WTC11 (cell line): ENCODE measurements at regions not wholly inside any gene's neighbourhood (a gene's known extent, or its start where the extent isn't known, plus 50 kb on each side); places are given as distances from the start of the nearest gene placed in this dataset.

Source experiments
- ATAC-seq: fragments of 200-7000 bp; cut with Tn5 transposase; 2 replicates; pipeline ENCODE4 v1.10.0; 2021; ENCODE audit warnings: mild to moderate bottlenecking, moderate library complexity
- CTCF ChIA-PET: fragments of 300-600 bp; sonication (Branson Sonifier 250); formaldehyde crosslinking; loops from one replicate; lab custom pipeline; 2021; ENCODE audit warnings: antibody characterized with exemption; lab: Charles Lee
- POLR2A ChIA-PET: fragments of 350-600 bp; sonication (Branson Sonifier 250); formaldehyde crosslinking; loops from one replicate; lab custom pipeline; 2021; ENCODE audit warnings: antibody characterized with exemption; lab: Charles Lee
- DNase-seq: peaks from one replicate; pipeline ENCODE4 v3.0.0; 2021; ENCODE audit warnings: low spot score
- H3K27ac Mint-ChIP-seq: 2 replicates; pipeline ENCODE4 v1.8.0; 2021; ENCODE audit warnings: mixed read lengths
- H3K27me3 Mint-ChIP-seq: 2 replicates; pipeline ENCODE4 v1.8.0; 2021; ENCODE audit warnings: low read depth, mild to moderate bottlenecking, moderate library complexity, mixed read lengths
- H3K36me3 Mint-ChIP-seq: 2 replicates; pipeline ENCODE4 v1.8.0; 2021; ENCODE audit warnings: mixed read lengths
- H3K4me1 Mint-ChIP-seq: 2 replicates; pipeline ENCODE4 v1.8.0; 2022; ENCODE audit warnings: mixed read lengths
- H3K4me3 Mint-ChIP-seq: 2 replicates; pipeline ENCODE4 v1.8.0; 2021; ENCODE audit warnings: mild to moderate bottlenecking, moderate library complexity, mixed read lengths
- H3K9me3 Mint-ChIP-seq: 2 replicates; pipeline ENCODE4 v1.8.0; 2021; ENCODE audit warnings: mixed read lengths
- CREM ChIP-seq: sonication (generic); formaldehyde crosslinking; IDR thresholded peaks from 2 replicates; pipeline ENCODE4 v1.8.1; 2022; ENCODE audit warnings: mild to moderate bottlenecking, missing genetic modification reagents, moderate library complexity
- HMGXB4 ChIP-seq: sonication (generic); formaldehyde crosslinking; IDR thresholded peaks from 2 replicates; pipeline ENCODE4 v1.8.1; 2023; ENCODE audit warnings: mild to moderate bottlenecking, moderate library complexity, missing genetic modification reagents
- KAT7 ChIP-seq: sonication (generic); formaldehyde crosslinking; IDR thresholded peaks from 2 replicates; pipeline ENCODE4 v1.8.1; 2023; ENCODE audit warnings: missing genetic modification reagents, mild to moderate bottlenecking, borderline replicate concordance
- NR3C1 ChIP-seq: sonication (generic); formaldehyde crosslinking; conservative IDR thresholded peaks from 2 replicates; pipeline ENCODE4 v1.8.1; 2023; ENCODE audit warnings: low read depth, mild to moderate bottlenecking, missing genetic modification reagents
- USF2 ChIP-seq: sonication (generic); formaldehyde crosslinking; IDR thresholded peaks from 2 replicates; pipeline ENCODE4 v1.8.1; 2023; ENCODE audit warnings: mild to moderate bottlenecking, missing genetic modification reagents, moderate library complexity
- TF ChIP-seq, protein P1 (sequence below): sonication (generic); formaldehyde crosslinking; IDR thresholded peaks from 2 replicates; pipeline ENCODE4 v1.8.0; 2022; ENCODE audit warnings: mild to moderate bottlenecking, missing genetic modification reagents
- TF ChIP-seq, protein P2 (sequence below): fragments of 250-450 bp; sonication (Bioruptor Pico); conservative IDR thresholded peaks from 2 replicates; pipeline ENCODE4 v1.9.0; 2021; ENCODE audit warnings: mild to moderate bottlenecking
- TF ChIP-seq, protein P3 (sequence below): sonication (generic); formaldehyde crosslinking; IDR thresholded peaks from 2 replicates; pipeline ENCODE4 v1.8.0; 2022; ENCODE audit warnings: mild to moderate bottlenecking, missing genetic modification reagents

DNA sequence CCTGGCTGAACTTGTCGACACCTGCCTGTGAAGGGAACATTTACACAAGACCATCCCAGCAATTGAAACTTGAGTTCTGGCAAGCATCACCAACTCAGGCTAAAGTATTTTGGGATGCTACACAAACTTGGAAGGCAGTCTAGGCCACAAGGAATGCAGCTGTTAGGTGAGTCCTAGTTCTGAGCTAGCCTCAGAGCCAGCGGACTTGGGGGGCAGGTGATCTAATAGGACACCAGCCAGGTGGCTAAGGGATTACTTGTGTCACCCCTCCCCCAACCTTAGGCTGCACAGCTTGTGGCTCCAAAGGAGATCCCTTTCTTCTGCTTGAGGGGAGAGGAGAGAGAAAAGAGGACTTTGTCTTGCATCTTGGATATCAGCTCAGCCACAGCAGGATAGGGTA, 62.3 kb upstream of the DKK2 start:
- peak; percentile 43 for ATAC-seq
- peak; percentile 19 for DNase-seq
- ChIA-PET POLR2A (no interaction called here), CTCF (no interaction called here)
- Mint-ChIP-seq H3K4me3 (no peak overlapping the region), H3K36me3 (no peaks in the 10 kb centered on the region), H3K4me1 (peaks cover 19% of the 10 kb centered on the region), H3K27ac (no peak overlapping the region), H3K27me3 (no peaks in the 10 kb centered on the region), H3K9me3 (0 out of 2 replicates have a peak, but pooled peaks cover 3% of the 10 kb centered on the region)
- peak; percentile 4; the same call in 1 of the 2 replicates for TF ChIP-seq USF2
- TF ChIP-seq, protein P1, sequence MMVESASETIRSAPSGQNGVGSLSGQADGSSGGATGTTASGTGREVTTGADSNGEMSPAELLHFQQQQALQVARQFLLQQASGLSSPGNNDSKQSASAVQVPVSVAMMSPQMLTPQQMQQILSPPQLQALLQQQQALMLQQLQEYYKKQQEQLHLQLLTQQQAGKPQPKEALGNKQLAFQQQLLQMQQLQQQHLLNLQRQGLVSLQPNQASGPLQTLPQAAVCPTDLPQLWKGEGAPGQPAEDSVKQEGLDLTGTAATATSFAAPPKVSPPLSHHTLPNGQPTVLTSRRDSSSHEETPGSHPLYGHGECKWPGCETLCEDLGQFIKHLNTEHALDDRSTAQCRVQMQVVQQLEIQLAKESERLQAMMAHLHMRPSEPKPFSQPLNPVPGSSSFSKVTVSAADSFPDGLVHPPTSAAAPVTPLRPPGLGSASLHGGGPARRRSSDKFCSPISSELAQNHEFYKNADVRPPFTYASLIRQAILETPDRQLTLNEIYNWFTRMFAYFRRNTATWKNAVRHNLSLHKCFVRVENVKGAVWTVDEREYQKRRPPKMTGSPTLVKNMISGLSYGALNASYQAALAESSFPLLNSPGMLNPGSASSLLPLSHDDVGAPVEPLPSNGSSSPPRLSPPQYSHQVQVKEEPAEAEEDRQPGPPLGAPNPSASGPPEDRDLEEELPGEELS: no peak
- TF ChIP-seq HMGXB4 (CRISPR knock-in tag): no peak

DNA sequence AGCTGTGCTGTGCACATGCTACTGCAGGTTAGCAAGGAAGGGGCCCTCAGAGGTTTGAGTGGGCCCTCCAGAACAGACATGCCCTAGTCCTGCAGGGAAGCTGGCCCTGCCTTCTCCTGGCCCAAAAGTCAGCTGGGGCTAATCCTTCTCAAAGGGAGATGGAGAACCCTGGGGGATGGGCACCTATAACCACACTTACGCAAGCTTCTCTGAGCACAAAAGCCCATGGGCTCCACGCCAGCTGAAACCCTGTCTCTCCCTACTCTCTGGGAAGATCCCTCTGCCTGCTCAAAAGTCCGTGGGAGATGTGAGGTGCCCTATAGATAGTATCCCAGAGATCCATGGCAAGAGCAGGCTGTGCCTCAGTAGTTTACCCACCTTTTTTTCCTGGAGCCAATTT, 58.9 kb upstream of the DKK2 start:
- H3K9me3 Mint-ChIP-seq: 0 out of 2 replicates have a peak, but pooled peaks cover 3% of the 10 kb centered on the region

GRCh38 chr4:107094332-107094731, 58.2 kb upstream of the DKK2 start:
- H3K36me3 Mint-ChIP-seq: no peaks in the 10 kb centered on the region
- peaks cover 19% of the 10 kb centered on the region for H3K4me1 Mint-ChIP-seq
- no peak for DNase-seq
- 0 out of 2 replicates have a peak, but pooled peaks cover 3% of the 10 kb centered on the region for H3K9me3 Mint-ChIP-seq
- peak; percentile 83 for ATAC-seq
- no peak overlapping the region for H3K4me3 Mint-ChIP-seq
- TF ChIP-seq USF2: peak; percentile 60
- TF ChIP-seq, protein P2, sequence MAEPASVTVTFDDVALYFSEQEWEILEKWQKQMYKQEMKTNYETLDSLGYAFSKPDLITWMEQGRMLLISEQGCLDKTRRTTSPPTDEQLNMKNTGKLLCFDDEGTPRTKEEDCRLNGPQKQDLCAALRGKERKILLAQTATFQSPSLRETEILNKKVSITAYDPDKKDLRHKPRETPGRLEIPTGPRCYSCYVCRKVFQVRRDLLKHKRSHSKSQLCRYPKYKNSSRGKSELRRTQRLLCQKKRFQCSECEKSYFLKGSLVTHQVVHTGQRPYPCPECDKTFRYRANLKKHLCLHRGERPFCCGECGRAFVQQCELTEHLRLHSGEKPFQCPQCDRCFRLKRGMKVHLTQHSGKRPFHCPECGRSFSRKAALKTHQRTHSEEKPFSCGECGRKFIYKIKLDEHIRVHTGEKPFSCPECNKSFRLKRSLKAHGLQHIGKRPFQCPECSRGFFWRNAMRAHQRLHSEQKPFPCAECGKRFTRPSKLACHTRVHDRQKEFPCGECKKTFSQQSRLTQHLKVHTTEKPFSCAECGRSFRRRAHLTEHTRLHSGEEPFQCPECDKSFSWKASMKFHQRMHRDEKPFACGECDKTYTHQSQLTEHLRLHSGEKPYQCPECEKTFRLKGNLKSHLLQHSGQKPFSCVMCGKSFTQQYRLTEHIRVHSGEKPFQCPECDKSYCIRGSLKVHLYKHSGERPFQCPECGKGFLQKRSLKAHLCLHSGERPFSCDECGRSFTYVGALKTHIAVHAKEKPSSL (CRISPR knock-in tag): no peak
- TF ChIP-seq, protein P3, sequence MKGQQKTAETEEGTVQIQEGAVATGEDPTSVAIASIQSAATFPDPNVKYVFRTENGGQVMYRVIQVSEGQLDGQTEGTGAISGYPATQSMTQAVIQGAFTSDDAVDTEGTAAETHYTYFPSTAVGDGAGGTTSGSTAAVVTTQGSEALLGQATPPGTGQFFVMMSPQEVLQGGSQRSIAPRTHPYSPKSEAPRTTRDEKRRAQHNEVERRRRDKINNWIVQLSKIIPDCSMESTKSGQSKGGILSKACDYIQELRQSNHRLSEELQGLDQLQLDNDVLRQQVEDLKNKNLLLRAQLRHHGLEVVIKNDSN (CRISPR knock-in tag): peak; percentile 42; the same call in 1 of the 2 replicates
- ChIA-PET POLR2A (no interaction called here), CTCF (interaction anchor here (0.8 to 2.8 kb wide), 5 partner anchors 57 to 316 kb away, joined by 3 to 17 read pairs (median 3); no protein-coding TSS in a partner anchor)
- no peak overlapping the region for H3K27ac Mint-ChIP-seq
- H3K27me3 Mint-ChIP-seq: no peaks in the 10 kb centered on the region

More for the DNA sequence above, 58.9 kb upstream of the DKK2 start:
- DNase-seq: no peak
- no peak overlapping the region for H3K4me3 Mint-ChIP-seq
- peaks cover 19% of the 10 kb centered on the region for H3K4me1 Mint-ChIP-seq
- POLR2A ChIA-PET: no interaction called here
- no peak overlapping the region for H3K27ac Mint-ChIP-seq
- TF ChIP-seq NR3C1 (no peak), CREM (CRISPR knock-in tag) (no peak), KAT7 (CRISPR knock-in tag) (no peak)
- TF ChIP-seq, protein P2 (CRISPR knock-in tag): no peak
- no peaks in the 10 kb centered on the region for H3K36me3 Mint-ChIP-seq
- CTCF ChIA-PET: interaction anchor here (1.0 to 2.8 kb wide), 4 partner anchors 58 to 95 kb away, joined by 3 to 17 read pairs (median 4); no protein-coding TSS in a partner anchor
- H3K27me3 Mint-ChIP-seq: no peaks in the 10 kb centered on the region
- ATAC-seq: no peak
